ENCODE measurements at regions not wholly inside any gene's neighbourhood (a gene's known extent, or its start where the extent isn't known, plus 50 kb on each side); places are given as distances from the start of the nearest gene placed in this dataset.

- TF ChIP-seq, protein P1, sequence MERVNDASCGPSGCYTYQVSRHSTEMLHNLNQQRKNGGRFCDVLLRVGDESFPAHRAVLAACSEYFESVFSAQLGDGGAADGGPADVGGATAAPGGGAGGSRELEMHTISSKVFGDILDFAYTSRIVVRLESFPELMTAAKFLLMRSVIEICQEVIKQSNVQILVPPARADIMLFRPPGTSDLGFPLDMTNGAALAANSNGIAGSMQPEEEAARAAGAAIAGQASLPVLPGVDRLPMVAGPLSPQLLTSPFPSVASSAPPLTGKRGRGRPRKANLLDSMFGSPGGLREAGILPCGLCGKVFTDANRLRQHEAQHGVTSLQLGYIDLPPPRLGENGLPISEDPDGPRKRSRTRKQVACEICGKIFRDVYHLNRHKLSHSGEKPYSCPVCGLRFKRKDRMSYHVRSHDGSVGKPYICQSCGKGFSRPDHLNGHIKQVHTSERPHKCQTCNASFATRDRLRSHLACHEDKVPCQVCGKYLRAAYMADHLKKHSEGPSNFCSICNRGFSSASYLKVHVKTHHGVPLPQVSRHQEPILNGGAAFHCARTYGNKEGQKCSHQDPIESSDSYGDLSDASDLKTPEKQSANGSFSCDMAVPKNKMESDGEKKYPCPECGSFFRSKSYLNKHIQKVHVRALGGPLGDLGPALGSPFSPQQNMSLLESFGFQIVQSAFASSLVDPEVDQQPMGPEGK (CRISPR knock-in tag; IDR thresholded peaks at IDR 0.05; ENCODE audit: borderline replicate concordance) = no peak
- TF ChIP-seq CSDC2 (CRISPR knock-in tag; IDR thresholded peaks at IDR 0.05) = no peak
- TF ChIP-seq, protein P2, sequence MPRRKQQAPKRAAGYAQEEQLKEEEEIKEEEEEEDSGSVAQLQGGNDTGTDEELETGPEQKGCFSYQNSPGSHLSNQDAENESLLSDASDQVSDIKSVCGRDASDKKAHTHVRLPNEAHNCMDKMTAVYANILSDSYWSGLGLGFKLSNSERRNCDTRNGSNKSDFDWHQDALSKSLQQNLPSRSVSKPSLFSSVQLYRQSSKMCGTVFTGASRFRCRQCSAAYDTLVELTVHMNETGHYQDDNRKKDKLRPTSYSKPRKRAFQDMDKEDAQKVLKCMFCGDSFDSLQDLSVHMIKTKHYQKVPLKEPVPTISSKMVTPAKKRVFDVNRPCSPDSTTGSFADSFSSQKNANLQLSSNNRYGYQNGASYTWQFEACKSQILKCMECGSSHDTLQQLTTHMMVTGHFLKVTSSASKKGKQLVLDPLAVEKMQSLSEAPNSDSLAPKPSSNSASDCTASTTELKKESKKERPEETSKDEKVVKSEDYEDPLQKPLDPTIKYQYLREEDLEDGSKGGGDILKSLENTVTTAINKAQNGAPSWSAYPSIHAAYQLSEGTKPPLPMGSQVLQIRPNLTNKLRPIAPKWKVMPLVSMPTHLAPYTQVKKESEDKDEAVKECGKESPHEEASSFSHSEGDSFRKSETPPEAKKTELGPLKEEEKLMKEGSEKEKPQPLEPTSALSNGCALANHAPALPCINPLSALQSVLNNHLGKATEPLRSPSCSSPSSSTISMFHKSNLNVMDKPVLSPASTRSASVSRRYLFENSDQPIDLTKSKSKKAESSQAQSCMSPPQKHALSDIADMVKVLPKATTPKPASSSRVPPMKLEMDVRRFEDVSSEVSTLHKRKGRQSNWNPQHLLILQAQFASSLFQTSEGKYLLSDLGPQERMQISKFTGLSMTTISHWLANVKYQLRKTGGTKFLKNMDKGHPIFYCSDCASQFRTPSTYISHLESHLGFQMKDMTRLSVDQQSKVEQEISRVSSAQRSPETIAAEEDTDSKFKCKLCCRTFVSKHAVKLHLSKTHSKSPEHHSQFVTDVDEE (CRISPR knock-in tag; IDR thresholded peaks at IDR 0.05) = no peak
- no peak for TF ChIP-seq ARNTL (CRISPR knock-in tag; IDR thresholded peaks at IDR 0.05; ENCODE audit: borderline replicate concordance, low read depth)
- no peak for TF ChIP-seq ESRRG (CRISPR knock-in tag; IDR thresholded peaks at IDR 0.05)
- no peak for TF ChIP-seq ZNF70 (CRISPR knock-in tag; IDR thresholded peaks at IDR 0.05)
- TF ChIP-seq RARB (CRISPR knock-in tag; IDR thresholded peaks at IDR 0.05) = no peak
Measured at GRCh38 chr6:168229368-168229752, 90.2 kb downstream of the DACT2 start.

All from SK-N-SH treated with all-trans-retinoic acid at 6 μM for 48 hours (cell line).